Activated CD4-positive, alpha-beta T cell treated with anti-CD3 and anti-CD28 coated beads for 24 hours (primary cell): ENCODE measurements at regions not wholly inside any gene's neighbourhood (a gene's known extent, or its start where the extent isn't known, plus 50 kb on each side); places are given as distances from the start of the nearest gene placed in this dataset.

ENCODE experiments used
- DNase-seq, 2 donors: peaks; one replicate each; pipeline ENCODE4 v3.0.0-alpha.2; 2020; ENCODE audit warnings: low read depth in 2 of 2

- no peak for DNase-seq
Observed at GRCh38 chr3:163672954-163673353, 1405.3 kb downstream of the SI start.

DNA sequence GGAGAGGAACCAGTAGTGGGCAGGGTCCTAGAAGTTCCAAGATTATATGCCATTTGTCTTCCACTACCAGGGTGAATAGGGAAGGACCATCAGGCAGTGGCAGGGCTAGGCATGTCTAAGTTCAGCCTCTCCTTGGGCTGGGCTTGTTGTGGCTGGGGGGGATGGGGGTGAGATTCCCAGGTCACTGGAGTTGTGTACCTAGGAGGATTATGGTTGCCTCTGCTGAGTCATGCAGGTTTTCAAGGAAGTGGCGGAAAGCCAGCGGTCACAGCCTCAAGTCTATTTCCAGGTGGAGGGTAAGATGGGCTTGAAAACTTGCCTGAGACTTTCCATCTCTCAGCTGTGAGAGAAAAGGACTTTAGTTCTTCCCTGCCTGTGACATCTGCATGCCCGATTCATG, 1407.1 kb downstream of the SI start:
- no peak for DNase-seq

- DNase-seq, result no peak
Observed at GRCh38 chr3:163664466-163664865, 1413.8 kb downstream of the SI start.

GRCh38 chr3:163657088-163657487, 1421.2 kb downstream of the SI start:
- DNase-seq, result no peak

GRCh38 chr3:163655021-163655420, 1423.3 kb downstream of the SI start:
- DNase-seq, result no peak

GRCh38 chr3:163644172-163644571, 1434.1 kb downstream of the SI start:
- no peak for DNase-seq

GRCh38 chr3:163632722-163633121, 1445.6 kb downstream of the SI start:
- DNase-seq, result no peak

GRCh38 chr3:163626753-163627152, 1451.5 kb downstream of the SI start:
- DNase-seq, result no peak

GRCh38 chr3:163622384-163622783, 1455.9 kb downstream of the SI start:
- no peak for DNase-seq

- no peak for DNase-seq
Observed at GRCh38 chr3:163614886-163615285, 1463.4 kb downstream of the SI start.

GRCh38 chr3:163605915-163606314, 1472.4 kb downstream of the SI start:
- no peak for DNase-seq

DNA sequence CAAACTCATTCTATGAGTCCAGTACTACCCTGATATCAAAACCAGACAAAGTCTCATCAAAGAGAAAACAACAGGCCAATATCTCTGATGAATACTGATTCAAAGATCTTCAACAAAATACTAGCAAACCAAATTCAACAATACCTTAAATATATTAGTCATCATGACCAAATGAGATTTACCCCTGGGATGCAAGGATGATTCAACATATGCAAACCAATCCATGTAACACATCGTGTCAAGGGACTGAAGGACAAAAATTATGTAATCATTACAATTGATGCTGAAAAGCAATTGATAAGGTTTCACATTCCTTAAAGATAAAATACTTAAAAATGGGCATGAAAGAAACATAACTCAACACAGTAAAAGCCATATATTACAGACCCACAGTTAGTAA, 1476.9 kb downstream of the SI start:
- DNase-seq, result no peak

DNA sequence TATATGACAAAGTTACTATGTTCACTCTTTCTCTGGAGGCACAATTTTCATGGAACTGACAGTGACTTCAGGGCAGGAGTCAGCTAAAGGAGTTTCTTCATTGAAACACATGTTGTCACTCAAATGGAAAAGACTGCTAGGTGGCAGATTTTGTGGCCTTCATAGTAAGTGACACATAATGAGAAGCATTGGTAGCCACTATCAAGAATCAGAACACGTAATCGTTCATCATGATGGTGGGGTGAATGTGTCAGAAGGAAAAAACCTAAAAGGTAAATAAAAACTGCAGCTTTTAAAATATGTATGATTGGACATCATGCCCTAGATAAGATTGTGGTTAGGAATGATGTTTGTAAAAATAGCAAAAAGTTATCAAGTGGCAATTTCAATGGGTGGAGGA, 1491.0 kb downstream of the SI start:
- no peak for DNase-seq

DNA sequence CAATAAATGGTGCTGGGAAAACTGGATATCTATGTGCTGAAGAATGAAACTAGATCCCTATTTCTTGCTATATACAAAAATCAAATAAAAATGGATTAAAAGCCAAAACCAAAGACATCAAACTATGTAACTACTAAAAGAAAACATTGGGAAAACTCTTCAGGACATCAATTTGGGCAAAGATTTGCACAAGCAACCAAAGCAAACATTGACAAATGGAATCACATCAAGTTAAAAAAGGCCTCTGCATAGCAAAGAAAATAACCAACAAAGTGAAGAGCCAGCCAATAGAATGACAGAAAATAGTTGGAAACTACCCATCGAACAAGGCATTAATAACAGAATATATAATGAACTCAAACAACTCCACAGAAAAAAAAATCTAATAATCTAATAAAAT, 1495.3 kb downstream of the SI start:
- no peak for DNase-seq

- no peak for DNase-seq
Observed at GRCh38 chr3:163577271-163577670, 1501.0 kb downstream of the SI start.

- no peak for DNase-seq
Observed at GRCh38 chr3:163576314-163576713, 1502.0 kb downstream of the SI start.

- DNase-seq, result no peak
Observed at GRCh38 chr3:163573324-163573723, 1505.0 kb downstream of the SI start.

DNA sequence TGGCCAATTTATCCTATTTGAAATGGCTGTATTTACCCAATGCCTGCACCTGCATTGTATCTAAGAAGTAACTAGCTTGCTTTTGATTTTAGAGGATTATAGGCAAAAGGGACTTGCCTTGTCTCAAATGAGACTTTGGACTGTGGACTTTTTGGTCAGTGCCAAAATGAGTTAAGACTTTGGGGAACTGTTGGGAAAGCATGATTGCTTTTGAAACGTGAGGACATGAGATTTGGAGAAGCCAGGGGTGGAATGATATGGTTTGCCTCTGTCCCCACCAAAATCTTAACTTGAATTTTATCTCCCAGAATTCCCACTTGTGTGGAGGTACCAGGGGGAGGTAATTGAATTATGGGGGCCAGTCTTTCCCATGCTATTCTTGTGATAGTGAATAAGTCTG, 1505.4 kb downstream of the SI start:
- DNase-seq, result no peak

GRCh38 chr3:163563485-163563884, 1514.8 kb downstream of the SI start:
- DNase-seq, result no peak

GRCh38 chr3:163562625-163563024, 1515.7 kb downstream of the SI start:
- DNase-seq, result no peak

- no peak for DNase-seq
Observed at GRCh38 chr3:163561151-163561550, 1517.1 kb downstream of the SI start.

GRCh38 chr3:163560459-163560858, 1517.8 kb downstream of the SI start:
- no peak for DNase-seq

- no peak for DNase-seq
Observed at GRCh38 chr3:163556813-163557523, 1521.3 kb downstream of the SI start.

DNA sequence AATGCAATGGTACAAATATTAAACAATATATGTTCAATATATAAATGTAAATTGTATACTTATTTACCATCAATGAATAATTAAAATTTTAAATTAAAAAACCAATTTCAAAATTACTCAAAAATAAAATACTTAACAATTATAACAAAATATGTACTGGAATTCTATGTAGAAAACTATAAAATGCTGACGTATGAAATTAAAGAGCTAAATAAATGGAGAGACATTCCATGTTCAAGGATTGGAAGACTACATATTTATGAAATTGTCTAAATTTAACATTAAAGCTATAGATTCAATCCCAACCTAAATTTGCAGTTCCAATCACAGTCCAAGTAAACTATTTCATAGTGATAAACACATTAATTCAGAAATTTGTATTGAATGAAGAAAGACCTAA, 1522.4 kb downstream of the SI start:
- no peak for DNase-seq
